ENCODE measurements at regions not wholly inside any gene's neighbourhood (a gene's known extent, or its start where the extent isn't known, plus 50 kb on each side); places are given as distances from the start of the nearest gene placed in this dataset.

GRCh38 chr1:30634507-30634906 lies 88.9 kb downstream of the MATN1 start:
- TF ChIP-seq POLR2A (IDR thresholded peaks at IDR 0.05; ENCODE audit: low read depth): no peak
- no peak for TF ChIP-seq CTCF (IDR thresholded peaks at IDR 0.05)
- no peak for TF ChIP-seq POLR2AphosphoS5 (IDR thresholded peaks at IDR 0.05)

All from esophagus muscularis mucosa (tissue), 3 donors.